H9 (cell line): ENCODE measurements at regions not wholly inside any gene's neighbourhood (a gene's known extent, or its start where the extent isn't known, plus 50 kb on each side); places are given as distances from the start of the nearest gene placed in this dataset.

ENCODE experiments used
- DNase-seq: peaks from one replicate; pipeline ENCODE4 v3.0.0-alpha.2; 2017
- H2AFZ ChIP-seq: one replicate; pipeline ENCODE4 v1.6.1; 2013; ENCODE audit warnings: mild to moderate bottlenecking, low read length, control low read depth, moderate library complexity
- H2AK5ac ChIP-seq: 2 replicates; pipeline ENCODE4 v1.6.1; 2013; ENCODE audit warnings: low read length, control low read depth, mixed read lengths; ENCODE audit not compliant: insufficient read length
- H2BK120ac ChIP-seq: one replicate; pipeline ENCODE4 v1.6.1; 2013; ENCODE audit warnings: low read depth, mild to moderate bottlenecking, low read length, control low read depth, inconsistent platforms; ENCODE audit not compliant: poor library complexity, severe bottlenecking
- H2BK12ac ChIP-seq: 2 replicates; pipeline ENCODE4 v1.6.1; 2013; ENCODE audit warnings: low read length, control low read depth, mixed read lengths, low read depth; ENCODE audit not compliant: insufficient read length
- H2BK15ac ChIP-seq: 2 replicates; pipeline ENCODE4 v1.6.1; 2013; ENCODE audit warnings: low read depth, low read length, control low read depth
- H2BK20ac ChIP-seq: one replicate; pipeline ENCODE4 v1.6.1; 2013; ENCODE audit warnings: low read depth, mild to moderate bottlenecking, low read length, control low read depth, inconsistent platforms; ENCODE audit not compliant: poor library complexity, severe bottlenecking
- H2BK5ac ChIP-seq: 2 replicates; pipeline ENCODE4 v1.6.1; 2013; ENCODE audit warnings: low read length, control low read depth, mixed read lengths; ENCODE audit not compliant: insufficient read length
- H3K14ac ChIP-seq: 2 replicates; pipeline ENCODE4 v1.6.1; 2013; ENCODE audit warnings: low read length, control low read depth; ENCODE audit not compliant: insufficient read depth
- H3K18ac ChIP-seq: 2 replicates; pipeline ENCODE4 v1.6.1; 2013; ENCODE audit warnings: low read depth, mild to moderate bottlenecking, mixed read lengths, low read length, control low read depth; ENCODE audit not compliant: insufficient read length
- H3K23ac ChIP-seq: 2 replicates; pipeline ENCODE4 v1.6.1; 2013; ENCODE audit warnings: low read length, control low read depth, mixed read lengths, low read depth; ENCODE audit not compliant: insufficient read length
- H3K23me2 ChIP-seq: 2 replicates; pipeline ENCODE4 v1.6.1; 2013; ENCODE audit warnings: low read depth, mild to moderate bottlenecking, mixed read lengths, low read length, control low read depth; ENCODE audit not compliant: insufficient read length, poor library complexity, severe bottlenecking
- H3K27ac ChIP-seq: 2 replicates; pipeline ENCODE4 v1.5.1; 2013; ENCODE audit warnings: low read length, control low read depth, mixed read lengths, low read depth; ENCODE audit not compliant: insufficient read length
- H3K27me3 ChIP-seq: 2 replicates; pipeline ENCODE4 v1.6.1; 2013; ENCODE audit warnings: low read length, control low read depth, inconsistent platforms; ENCODE audit not compliant: insufficient read depth
- H3K4ac ChIP-seq: 2 replicates; pipeline ENCODE4 v1.6.1; 2013; ENCODE audit warnings: low read depth, mild to moderate bottlenecking, control low read depth, inconsistent platforms, low read length, moderate library complexity
- H3K4me1 ChIP-seq: 2 replicates; pipeline ENCODE4 v1.6.1; 2013; ENCODE audit warnings: low read length, control low read depth, inconsistent platforms; ENCODE audit not compliant: insufficient read depth
- H3K4me2 ChIP-seq: 2 replicates; pipeline ENCODE4 v1.6.1; 2013; ENCODE audit warnings: low read length, control low read depth, mixed read lengths; ENCODE audit not compliant: insufficient read length, insufficient read depth
- H3K56ac ChIP-seq: 2 replicates; pipeline ENCODE4 v1.6.1; 2013; ENCODE audit warnings: low read depth, mild to moderate bottlenecking, mixed read lengths, low read length, control low read depth; ENCODE audit not compliant: insufficient read length
- H3K79me1 ChIP-seq: 2 replicates; pipeline ENCODE4 v1.6.1; 2013; ENCODE audit warnings: low read depth, mild to moderate bottlenecking, moderate library complexity, low read length, control low read depth, inconsistent platforms; ENCODE audit not compliant: insufficient read depth, poor library complexity, severe bottlenecking
- H3K79me2 ChIP-seq: 2 replicates; pipeline ENCODE4 v1.6.1; 2013; ENCODE audit warnings: low read length, control low read depth, inconsistent platforms; ENCODE audit not compliant: insufficient read depth
- H3K9ac ChIP-seq: 2 replicates; pipeline ENCODE4 v1.6.1; 2013; ENCODE audit warnings: low read length, control low read depth, mixed read lengths; ENCODE audit not compliant: insufficient read length; ENCODE audit errors: extremely low read depth
- H3K9me3 ChIP-seq: one replicate; pipeline ENCODE4 v1.6.1; 2013; ENCODE audit warnings: low read depth, low read length, inconsistent platforms; ENCODE audit not compliant: control insufficient read depth
- H3T11ph ChIP-seq: one replicate; pipeline ENCODE4 v1.6.1; 2013; ENCODE audit warnings: mild to moderate bottlenecking, low read length, control low read depth, inconsistent platforms
- H4K20me1 ChIP-seq: one replicate; pipeline ENCODE4 v1.6.1; 2013; ENCODE audit not compliant: control insufficient read depth, insufficient read length, insufficient read depth
- H4K5ac ChIP-seq: 2 replicates; pipeline ENCODE4 v1.6.1; 2013; ENCODE audit warnings: low read depth, mild to moderate bottlenecking, mixed read lengths, low read length, control low read depth; ENCODE audit not compliant: insufficient read length
- H4K8ac ChIP-seq: replicated peaks from 2 replicates; pipeline ENCODE4 v1.6.1; 2013; ENCODE audit warnings: low read length, control low read depth, mixed read lengths, low read depth; ENCODE audit not compliant: insufficient read length
- H4K91ac ChIP-seq: 2 replicates; pipeline ENCODE4 v1.6.1; 2013; ENCODE audit warnings: low read depth, mild to moderate bottlenecking, moderate library complexity, mixed read lengths, low read length, control low read depth; ENCODE audit not compliant: insufficient read length
- H3K27ac Mint-ChIP-seq, 3 experiments: 2 replicates in 2 of 3; 3 replicates in 1 of 3; pipeline ENCODE4 v1.8.0; 2020 to 2021; ENCODE audit warnings: mixed read lengths in 3 of 3, mild to moderate bottlenecking in 1 of 3, moderate library complexity in 1 of 3
- H3K27me3 Mint-ChIP-seq: 2 replicates; pipeline ENCODE4 v1.8.0; 2021; ENCODE audit warnings: low read depth, mild to moderate bottlenecking, moderate library complexity, mixed read lengths
- H3K36me3 Mint-ChIP-seq, 3 experiments: 2 replicates in 2 of 3; 3 replicates in 1 of 3; pipeline ENCODE4 v1.8.0; 2020 to 2021; ENCODE audit warnings: low read depth in 3 of 3, mixed read lengths in 3 of 3; ENCODE audit not compliant: insufficient read depth in 1 of 3
- H3K4me1 Mint-ChIP-seq, 2 experiments: 2 replicates each; pipeline ENCODE4 v1.8.0; 2020; ENCODE audit warnings: mixed read lengths in 2 of 2
- H3K4me3 Mint-ChIP-seq, 2 experiments: 2 replicates in 1 of 2; 3 replicates in 1 of 2; pipeline ENCODE4 v1.8.0; 2020 to 2021; ENCODE audit warnings: mild to moderate bottlenecking in 2 of 2, mixed read lengths in 2 of 2, moderate library complexity in 1 of 2
- H3K9me3 Mint-ChIP-seq, 2 experiments: 2 replicates in 1 of 2; 3 replicates in 1 of 2; pipeline ENCODE4 v1.8.0; 2020; ENCODE audit warnings: mild to moderate bottlenecking in 2 of 2, mixed read lengths in 2 of 2, moderate library complexity in 1 of 2
- CTCF ChIP-seq: fragments of 200-600 bp; sonication (generic); conservative IDR thresholded peaks from 3 replicates; pipeline ENCODE4 v1.8.0; 2021; ENCODE audit warnings: antibody characterized with exemption, mild to moderate bottlenecking
- WGBS: extraction: QIAGEN DNeasy Blood & Tissue Kit; methylation state at CpG from one replicate; pipeline ENCODE4 v1.1.7; 2013; ENCODE audit warnings: missing lambda C conversion rate, low lambda C conversion rate, mixed read lengths; ENCODE audit not compliant: insufficient read length; ENCODE audit errors: extremely low coverage; 5-methylcytosine and 5-hydroxymethylcytosine counted together

- Mint-ChIP-seq H3K4me1 (no peaks in the 10 kb centered on the region), H3K36me3 (no peaks in the 10 kb centered on the region), H3K27ac (no peak overlapping the region), H3K4me3 (no peak overlapping the region), H3K9me3 (no peaks in the 10 kb centered on the region), H3K27me3 (no peaks in the 10 kb centered on the region)
- no peak overlapping the region for H3K56ac ChIP-seq
- no peak overlapping the region for H3K27ac ChIP-seq
- H3K9me3 ChIP-seq: no peaks in the 10 kb centered on the region
- H3K79me2 ChIP-seq: no peaks in the 10 kb centered on the region
- no peak overlapping the region for H2BK15ac ChIP-seq
- H3K9ac ChIP-seq: no peak overlapping the region
- DNase-seq: no peak
- H4K91ac ChIP-seq: no peak overlapping the region
- H2BK12ac ChIP-seq: no peak overlapping the region
- no peak overlapping the region for H3K4ac ChIP-seq
- no peaks in the 10 kb centered on the region for H3K79me1 ChIP-seq
- H4K20me1 ChIP-seq: no peaks in the 10 kb centered on the region
- no peak overlapping the region for H3T11ph ChIP-seq
- no peaks in the 10 kb centered on the region for H3K4me1 ChIP-seq
- no peak overlapping the region for H3K4me2 ChIP-seq
- no peak overlapping the region for H2BK5ac ChIP-seq
- no peak overlapping the region for H4K8ac ChIP-seq
- H2AFZ ChIP-seq: no peak overlapping the region
- WGBS: no CpG with 5 or more reads among the region's 3 CpGs
- H3K23me2 ChIP-seq: no peaks in the 10 kb centered on the region
- no peaks in the 10 kb centered on the region for H3K27me3 ChIP-seq
- no peak overlapping the region for H2AK5ac ChIP-seq
- H2BK20ac ChIP-seq: no peak overlapping the region
- no peak overlapping the region for H3K23ac ChIP-seq
- H3K18ac ChIP-seq: no peak overlapping the region
- H4K5ac ChIP-seq: no peak overlapping the region
- no peak overlapping the region for H3K14ac ChIP-seq
- H2BK120ac ChIP-seq: no peak overlapping the region
- TF ChIP-seq CTCF: no peak
These were observed 1043.4 kb upstream of the CDH10 start for GRCh38 chr5:25688156-25688555.
